ENCODE measurements at regions not wholly inside any gene's neighbourhood (a gene's known extent, or its start where the extent isn't known, plus 50 kb on each side); places are given as distances from the start of the nearest gene placed in this dataset.

- no peak for DNase-seq
Measured at GRCh38 chr1:218527737-218528136, 182.6 kb downstream of the TGFB2 start.

GRCh38 chr1:218529646-218530300, 184.6 kb downstream of the TGFB2 start:
- DNase-seq = no peak

DNA sequence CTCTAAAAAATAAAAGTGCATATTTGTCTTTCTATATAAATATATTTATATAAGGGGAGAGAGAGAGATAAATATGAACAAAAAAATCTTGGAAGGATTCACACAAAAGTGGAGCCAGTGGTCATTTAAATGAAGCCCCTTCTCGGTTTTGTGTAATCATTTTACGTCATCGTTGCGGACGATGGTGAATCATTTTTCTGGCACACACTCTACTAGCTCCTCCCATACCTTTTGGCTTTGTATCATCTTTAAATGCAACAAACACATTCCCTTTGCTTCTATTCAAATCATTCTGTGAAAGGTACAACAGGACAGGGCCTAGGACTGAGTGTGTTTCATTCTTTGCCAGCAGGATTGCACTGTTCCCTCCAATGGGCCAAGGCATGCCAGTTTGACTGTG, 186.8 kb downstream of the TGFB2 start:
- DNase-seq = no peak

DNA sequence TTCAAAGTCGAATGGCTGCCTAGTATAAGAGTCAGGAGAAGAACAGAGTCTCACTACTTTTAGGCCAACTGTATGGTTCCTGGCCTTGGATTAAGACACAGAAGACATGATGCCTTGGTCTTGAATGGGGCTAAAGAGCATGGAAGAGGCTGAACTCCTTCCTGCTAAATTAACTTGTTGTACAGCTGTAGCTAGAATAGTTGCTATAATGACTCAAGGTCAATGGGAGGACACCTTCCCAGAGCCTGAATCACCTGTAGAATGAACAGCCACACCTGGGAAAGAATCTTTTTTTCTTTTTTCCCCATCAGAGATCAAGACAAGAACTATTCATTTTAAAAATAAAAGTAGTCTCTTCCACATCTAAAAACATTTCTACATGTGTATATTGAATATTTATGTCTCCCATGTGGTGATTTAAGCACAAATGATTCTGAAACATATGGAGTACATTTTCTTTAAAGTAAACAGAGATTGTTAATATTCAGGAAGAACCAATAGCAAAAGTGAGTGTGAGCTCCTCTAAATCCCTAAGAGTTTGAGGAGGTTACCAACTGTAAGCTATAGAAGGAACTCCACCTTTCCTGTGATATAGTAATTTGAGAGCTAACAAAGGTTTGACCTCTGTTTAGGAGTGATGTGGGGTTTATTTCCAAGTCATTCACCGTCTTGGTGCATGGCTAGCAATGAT, 191.3 kb downstream of the TGFB2 start:
- no peak for DNase-seq

- no peak for DNase-seq
Measured at GRCh38 chr1:218537122-218537913, 192.2 kb downstream of the TGFB2 start.

GRCh38 chr1:218538341-218538740, 193.2 kb downstream of the TGFB2 start:
- DNase-seq = no peak

DNA sequence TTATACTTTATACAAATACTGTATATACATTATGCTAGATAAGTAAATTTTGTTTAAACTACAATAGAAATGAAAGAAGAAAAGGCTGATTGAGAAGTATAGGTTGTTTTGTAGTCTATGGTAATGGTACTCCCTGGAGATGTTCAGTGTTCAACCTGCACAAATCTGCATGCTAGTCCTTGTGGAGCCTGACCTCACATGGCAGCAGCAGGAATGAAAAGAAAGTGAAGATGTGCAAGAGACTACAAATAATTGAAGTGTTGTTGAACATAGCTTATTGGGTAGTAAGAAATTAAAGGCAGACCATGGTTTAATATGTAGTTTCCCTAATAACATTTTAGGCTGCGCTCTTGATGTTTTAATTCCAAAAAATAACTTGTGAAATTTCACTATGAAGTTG, 201.2 kb downstream of the TGFB2 start:
- DNase-seq = no peak

- no peak for DNase-seq
Measured at GRCh38 chr1:218547957-218548730, 203.0 kb downstream of the TGFB2 start.

DNA sequence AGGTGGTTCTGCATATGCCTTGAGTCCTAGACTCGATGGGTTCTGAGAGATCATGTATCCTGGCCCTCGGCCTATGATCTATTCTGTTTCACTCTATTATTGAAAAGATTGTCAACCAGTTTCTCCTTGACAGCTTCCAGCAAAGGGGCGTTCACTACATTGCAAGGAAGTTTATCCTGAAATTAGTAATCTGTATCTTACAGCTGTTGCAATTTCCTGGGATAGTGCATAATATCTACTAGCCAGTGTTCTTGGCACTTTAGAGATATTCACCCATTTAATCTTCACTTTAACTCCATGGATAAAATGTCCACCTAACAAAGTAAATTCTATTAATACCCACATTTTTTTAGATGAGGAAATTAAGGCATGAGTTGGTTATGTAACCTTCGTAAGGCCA, 203.6 kb downstream of the TGFB2 start:
- no peak for DNase-seq

- DNase-seq = no peak
Measured at GRCh38 chr1:218553197-218553596, 208.1 kb downstream of the TGFB2 start.

DNA sequence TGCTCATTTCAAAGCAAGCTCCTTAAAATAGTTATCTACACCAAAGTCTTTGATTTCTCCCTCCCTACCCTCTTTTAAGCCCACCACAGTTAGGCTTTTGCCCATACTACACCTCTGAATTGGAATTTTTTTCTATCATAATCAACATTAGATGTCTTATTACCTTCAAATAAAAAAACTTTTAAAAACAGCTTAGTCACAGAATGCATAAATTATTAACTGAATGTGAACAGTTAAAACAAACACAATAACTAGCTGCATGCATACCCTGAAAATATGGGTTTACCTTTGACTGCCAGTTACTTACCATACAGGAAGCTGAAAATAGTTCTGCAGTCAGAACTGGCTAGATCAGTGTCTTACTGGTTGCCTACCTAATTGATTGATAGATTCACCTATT, 210.9 kb downstream of the TGFB2 start:
- DNase-seq = no peak

DNA sequence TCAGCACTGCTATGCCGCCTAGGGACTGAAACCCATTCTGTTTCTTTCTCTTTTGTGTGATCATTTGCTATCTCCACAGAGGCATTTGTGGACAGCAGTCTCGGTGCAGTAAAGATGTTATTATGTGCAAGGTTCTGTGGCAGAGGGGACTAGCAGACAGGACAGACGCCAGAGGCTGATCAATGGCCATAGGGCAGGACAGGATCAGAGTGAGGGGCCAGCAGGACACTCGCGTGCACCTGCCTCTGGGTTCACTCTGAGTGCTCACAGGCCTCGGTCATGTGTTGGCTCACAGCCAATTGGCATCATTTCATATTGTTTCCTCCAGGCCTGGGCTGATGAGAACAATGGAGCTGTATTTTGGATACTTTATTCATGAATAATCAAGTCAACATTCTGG, 212.6 kb downstream of the TGFB2 start:
- DNase-seq = peak; percentile 15

DNA sequence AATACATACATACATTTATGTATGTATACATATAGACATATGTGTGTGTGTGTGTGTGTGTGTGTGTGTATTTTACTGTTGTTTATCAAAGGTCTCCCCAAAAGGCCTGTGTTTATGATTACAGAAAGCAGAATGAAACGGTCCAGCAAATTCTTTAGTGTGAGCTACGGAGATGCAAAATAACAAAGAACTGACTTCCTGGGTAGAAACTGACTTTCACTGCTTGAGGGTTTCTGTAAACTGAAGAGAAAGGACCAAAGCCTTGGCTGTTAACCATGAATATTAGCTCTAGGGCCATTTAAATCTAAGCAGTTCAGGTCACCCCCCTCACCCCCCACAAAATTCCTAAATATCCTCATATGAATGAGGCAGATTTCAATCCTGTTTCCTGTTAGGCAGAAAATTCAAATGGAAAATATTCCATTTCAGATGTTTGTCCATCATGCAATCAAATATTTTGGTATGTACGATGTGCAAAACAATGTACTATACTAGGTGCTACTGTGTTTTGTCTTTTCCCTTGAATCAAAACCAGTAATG, 213.2 kb downstream of the TGFB2 start:
- DNase-seq = no peak

GRCh38 chr1:218565377-218565776, 220.2 kb downstream of the TGFB2 start:
- no peak for DNase-seq

GRCh38 chr1:218568962-218569550, 223.9 kb downstream of the TGFB2 start:
- DNase-seq = no peak

GRCh38 chr1:218570456-218570855, 225.3 kb downstream of the TGFB2 start:
- no peak for DNase-seq

DNA sequence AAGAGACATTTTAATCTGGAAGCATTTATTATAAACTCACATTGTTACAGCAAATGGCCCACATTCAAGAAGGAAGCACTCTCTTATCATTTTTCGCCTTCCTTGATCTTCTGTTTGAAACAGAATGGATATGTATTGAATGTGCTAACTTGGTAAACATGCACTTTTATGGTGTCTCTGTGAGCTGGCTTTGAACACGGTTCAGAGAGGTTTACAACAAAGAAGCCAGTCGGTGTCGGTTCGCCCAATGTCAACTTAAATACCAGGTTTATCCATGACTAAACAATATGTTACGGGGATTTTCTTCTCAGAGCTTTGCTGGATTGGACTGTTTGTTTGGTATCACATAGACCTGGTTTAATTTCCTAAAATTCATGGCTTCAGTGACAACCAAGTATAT, 226.4 kb downstream of the TGFB2 start:
- no peak for DNase-seq

DNA sequence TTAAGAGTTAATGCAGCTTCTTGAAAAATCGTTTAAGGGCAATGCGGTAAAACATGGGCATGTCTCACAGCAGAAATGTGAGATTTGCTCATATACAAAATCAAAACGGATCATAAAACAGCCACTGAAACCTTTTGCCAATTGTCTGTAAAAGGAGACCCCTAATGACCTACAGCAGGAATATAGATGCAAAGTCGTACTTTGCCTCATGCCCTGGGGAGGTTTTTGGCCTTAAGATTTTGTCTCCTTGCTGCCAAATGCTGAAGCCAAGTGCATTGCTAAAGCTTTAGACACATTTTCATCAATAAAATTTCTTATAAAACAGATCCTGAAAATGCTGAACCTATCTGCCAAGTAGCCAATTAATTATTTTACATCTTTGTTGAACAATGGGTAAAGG, 226.9 kb downstream of the TGFB2 start:
- no peak for DNase-seq

DNA sequence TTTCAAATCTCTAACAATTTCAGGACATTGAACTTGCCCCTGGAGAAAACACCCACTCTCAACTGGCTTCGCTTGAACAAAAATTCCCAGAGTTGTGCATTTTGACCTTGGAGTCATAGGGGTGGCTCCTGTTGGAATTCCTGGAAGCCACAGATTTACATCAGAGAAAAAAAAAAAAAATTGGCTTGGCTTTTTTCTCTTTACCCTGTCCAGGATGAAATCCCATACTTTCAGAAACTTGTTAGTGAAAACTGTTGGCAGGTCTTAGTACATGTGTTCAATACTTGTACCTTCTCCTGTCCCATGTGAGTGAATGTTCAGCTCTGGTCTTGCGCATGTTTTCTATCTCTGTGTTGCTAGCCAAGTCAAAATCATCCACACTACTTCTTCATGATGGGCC, 228.8 kb downstream of the TGFB2 start:
- DNase-seq = no peak

DNA sequence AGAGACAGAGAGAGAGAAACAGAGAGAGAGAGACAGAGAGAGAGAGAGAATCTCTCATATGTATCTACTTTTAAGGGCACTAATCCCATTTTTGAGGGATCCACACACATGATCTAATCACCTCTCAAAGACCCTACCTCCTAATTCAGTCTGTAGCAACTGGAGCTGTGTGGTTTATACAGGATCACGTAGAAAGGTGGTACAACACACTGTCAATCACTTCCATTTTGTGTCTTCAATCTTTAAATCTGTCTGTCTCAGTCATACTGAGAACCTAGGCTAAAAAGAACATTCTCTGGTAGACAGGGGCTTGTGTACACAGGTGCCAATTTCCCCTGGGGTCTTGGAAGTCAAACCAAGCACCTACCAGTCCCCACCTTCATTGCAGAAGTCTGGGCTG, 229.9 kb downstream of the TGFB2 start:
- DNase-seq = no peak

- DNase-seq = no peak
Measured at GRCh38 chr1:218575856-218576255, 230.7 kb downstream of the TGFB2 start.

DNA sequence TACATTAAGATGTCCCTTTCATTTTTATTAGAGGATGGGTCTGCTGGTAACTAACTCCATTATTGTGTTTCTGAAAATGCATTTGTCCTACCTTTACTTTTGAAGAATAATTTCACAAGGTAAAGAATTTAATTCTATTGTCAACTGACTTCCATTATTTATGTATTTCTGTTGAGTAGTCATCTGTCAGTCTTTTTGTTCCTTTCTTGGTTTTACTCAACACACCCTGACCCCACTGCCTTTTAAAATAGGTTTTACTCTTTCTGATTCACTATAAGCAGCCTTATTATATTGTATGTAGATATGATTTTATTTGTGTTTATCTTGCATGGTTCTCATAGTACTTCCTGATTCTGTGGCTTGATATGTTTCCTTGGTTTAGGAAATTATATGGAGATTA, 237.5 kb downstream of the TGFB2 start:
- no peak for DNase-seq

Data from midbrain (tissue), 1 donor.